SK-N-SH (cell line): ENCODE measurements at regions not wholly inside any gene's neighbourhood (a gene's known extent, or its start where the extent isn't known, plus 50 kb on each side); places are given as distances from the start of the nearest gene placed in this dataset.

Source experiments
- CTCF ChIA-PET: fragments of 300-600, 350-600 bp; formaldehyde crosslinking; extraction: SDS; loops from one replicate; lab custom pipeline; 2021; lab: Yijun Ruan, JAX
- POLR2A ChIA-PET: fragments of 350-600 bp; sonication (Branson Sonifier 250); formaldehyde crosslinking; extraction: SDS; loops from one replicate; lab custom pipeline; 2020; ENCODE audit warnings: antibody characterized with exemption, inconsistent platforms; lab: Yijun Ruan, JAX
- DNase-seq: peaks from one replicate; pipeline ENCODE4 v3.0.0; 2012
- H2AFZ ChIP-seq: fragments of 200-600 bp; sonication (generic); 2 replicates; pipeline ENCODE4 v1.8.1; 2016; ENCODE audit warnings: antibody characterized with exemption, mild to moderate bottlenecking, low read depth
- H3F3A ChIP-seq: fragments of 200-600 bp; sonication (generic); replicated peaks from 2 replicates; pipeline ENCODE3; 2016; ENCODE audit warnings: antibody characterized with exemption, mild to moderate bottlenecking; ENCODE audit not compliant: insufficient read depth
- H3K27ac ChIP-seq, 2 experiments: fragments of 200-500 bp in 1 of 2; fragments of 200-600 bp in 1 of 2; sonication (Bioruptor generic) in 1 of 2; sonication (generic), shearing (Covaris generic) in 1 of 2; 2 replicates each; pipeline versions ENCODE4 v1.5.1 to v1.6.1; 2014 to 2016; ENCODE audit warnings: low read depth in 2 of 2, inconsistent platforms in 1 of 2, low read length in 1 of 2, mild to moderate bottlenecking in 1 of 2, mixed read lengths in 1 of 2
- H3K27me3 ChIP-seq: fragments of 200-600 bp; sonication (generic), shearing (Covaris generic); 2 replicates; pipeline ENCODE4 v1.6.1; 2016; ENCODE audit warnings: mixed run types; ENCODE audit not compliant: insufficient read depth
- H3K36me3 ChIP-seq, 2 experiments: fragments of 200-500 bp in 1 of 2; fragments of 200-600 bp in 1 of 2; sonication (Bioruptor generic) in 1 of 2; sonication (generic) in 1 of 2; replicated peaks in 1 of 2; 2 replicates each; pipeline versions ENCODE3 to v1.5.1; 2014 to 2016; ENCODE audit warnings: low read length in 1 of 2, mild to moderate bottlenecking in 1 of 2; ENCODE audit not compliant: insufficient read depth in 2 of 2, control insufficient read depth in 1 of 2
- H3K4me1 ChIP-seq, 2 experiments: fragments of 200-500 bp in 1 of 2; fragments of 200-600 bp in 1 of 2; sonication (Bioruptor generic) in 1 of 2; sonication (generic), shearing (Covaris generic) in 1 of 2; 2 replicates each; pipeline versions ENCODE4 v1.5.1 to v1.6.1; 2014 to 2016; ENCODE audit warnings: low read depth in 1 of 2, low read length in 1 of 2, mixed run types in 1 of 2; ENCODE audit not compliant: insufficient read depth in 2 of 2, control insufficient read depth in 1 of 2
- H3K4me2 ChIP-seq: fragments of 200-600 bp; sonication (generic), shearing (Covaris generic); 2 replicates; pipeline ENCODE4 v1.6.1; 2017; ENCODE audit warnings: mixed run types
- H3K4me3 ChIP-seq, 2 experiments: fragments of 200-500 bp in 1 of 2; fragments of 200-600 bp in 1 of 2; sonication (Bioruptor generic) in 1 of 2; sonication (generic), shearing (Covaris generic) in 1 of 2; 2 replicates each; pipeline versions ENCODE4 v1.5.1 to v1.8.1; 2014 to 2016; ENCODE audit warnings: low read depth in 2 of 2, inconsistent platforms in 1 of 2, low read length in 1 of 2, mild to moderate bottlenecking in 1 of 2, mixed read lengths in 1 of 2, moderate library complexity in 1 of 2
- H3K79me2 ChIP-seq: fragments of 200-600 bp; sonication (generic); 2 replicates; pipeline ENCODE4 v1.8.1; 2017; ENCODE audit warnings: mild to moderate bottlenecking; ENCODE audit not compliant: insufficient read depth
- H3K9ac ChIP-seq: fragments of 200-600 bp; sonication (generic); 2 replicates; pipeline ENCODE4 v1.6.1; 2017; ENCODE audit warnings: mixed run types
- H3K9me2 ChIP-seq: fragments of 200-600 bp; sonication (generic); 2 replicates; pipeline ENCODE4 v1.6.1; 2017; ENCODE audit warnings: mixed run types
- H3K9me3 ChIP-seq: fragments of 200-600 bp; sonication (generic); 2 replicates; pipeline ENCODE4 v1.6.1; 2017; ENCODE audit warnings: mixed run types, mild to moderate bottlenecking, moderate library complexity
- H4K20me1 ChIP-seq: fragments of 200-600 bp; sonication (generic); 2 replicates; pipeline ENCODE4 v1.6.1; 2017; ENCODE audit warnings: mild to moderate bottlenecking, mixed run types; ENCODE audit not compliant: insufficient read depth
- CTCF ChIP-seq: fragments of 200-600 bp; sonication (generic); IDR thresholded peaks from 2 replicates; pipeline ENCODE4 v1.6.1; 2017; ENCODE audit warnings: antibody characterized with exemption, mild to moderate bottlenecking, moderate library complexity
- EP300 ChIP-seq, 2 experiments: IDR thresholded peaks; 2 replicates each; pipeline versions ENCODE4 v1.4.0 to v1.6.1; 2012; ENCODE audit warnings: borderline replicate concordance in 1 of 2, low read depth in 1 of 2, low read length in 1 of 2
- MAX ChIP-seq: IDR thresholded peaks from 2 replicates; pipeline ENCODE4 v1.4.0; 2012; ENCODE audit warnings: low read depth
- MEF2A ChIP-seq: IDR thresholded peaks from 2 replicates; pipeline ENCODE4 v1.4.0; 2012; ENCODE audit warnings: low read depth, borderline replicate concordance
- POLR2AphosphoS5 ChIP-seq: IDR thresholded peaks from 2 replicates; pipeline ENCODE4 v1.6.1; 2012; ENCODE audit warnings: low read depth, low read length
- REST ChIP-seq: IDR thresholded peaks from 2 replicates; pipeline ENCODE4 v1.6.1; 2012; ENCODE audit warnings: mild to moderate bottlenecking, low read depth, low read length, moderate library complexity
- RFX5 ChIP-seq: IDR thresholded peaks from 2 replicates; pipeline ENCODE4 v1.6.1; 2012; ENCODE audit warnings: mild to moderate bottlenecking, improper control_type of control experiment, low read length
- RXRA ChIP-seq: IDR thresholded peaks from 2 replicates; pipeline ENCODE4 v1.4.0; 2012; ENCODE audit warnings: low read depth, mild to moderate bottlenecking, borderline replicate concordance
- SMC3 ChIP-seq: IDR thresholded peaks from 2 replicates; pipeline ENCODE4 v1.6.1; 2012; ENCODE audit warnings: low read depth, low read length, improper control_type of control experiment
- TCF12 ChIP-seq: IDR thresholded peaks from 2 replicates; pipeline ENCODE4 v1.4.0; 2012
- TEAD4 ChIP-seq: IDR thresholded peaks from 2 replicates; pipeline ENCODE4 v1.4.0; 2012; ENCODE audit warnings: mild to moderate bottlenecking, borderline replicate concordance; ENCODE audit not compliant: insufficient read depth
- USF1 ChIP-seq: IDR thresholded peaks from 2 replicates; pipeline ENCODE4 v1.4.0; 2012; ENCODE audit warnings: low read depth, borderline replicate concordance
- USF2 ChIP-seq: fragments of 150-350 bp; IDR thresholded peaks from 2 replicates; pipeline ENCODE4 v1.6.1; 2017; ENCODE audit warnings: antibody characterized with exemption, low read length, low read depth, borderline replicate concordance
- WGBS: methylation state at CpG from one replicate; pipeline ENCODE4 v1.1.6; 2017; ENCODE audit warnings: low lambda C conversion rate; 5-methylcytosine and 5-hydroxymethylcytosine counted together

- no peak for TF ChIP-seq POLR2AphosphoS5
- TF ChIP-seq MAX = no peak
- no peak for TF ChIP-seq SMC3
- TF ChIP-seq TEAD4 = no peak
- no peak for TF ChIP-seq TCF12
- TF ChIP-seq MEF2A = no peak
- TF ChIP-seq REST = no peak
Measured at GRCh38 chrX:124504111-124504983, 158.0 kb downstream of the SH2D1A start (continued).

- H3K4me3 ChIP-seq = no peak overlapping the region
- H3K9ac ChIP-seq = no peak overlapping the region
- no peaks in the 10 kb centered on the region for H3K9me2 ChIP-seq
- no peak overlapping the region for H3K4me2 ChIP-seq
- no peaks in the 10 kb centered on the region for H3F3A ChIP-seq
- ChIA-PET CTCF (no interaction called here), POLR2A (no interaction called here)
- H3K9me3 ChIP-seq = no peaks in the 10 kb centered on the region
- H3K4me1 ChIP-seq = no peaks in the 10 kb centered on the region
- DNase-seq = no peak
- 31% methylated on average over 3 of the region's 3 CpGs for WGBS
- no peak overlapping the region for H3K27ac ChIP-seq
- no peaks in the 10 kb centered on the region for H3K36me3 ChIP-seq
- H3K79me2 ChIP-seq = no peaks in the 10 kb centered on the region
- no peak overlapping the region for H2AFZ ChIP-seq
- H4K20me1 ChIP-seq = no peaks in the 10 kb centered on the region
- H3K27me3 ChIP-seq = no peaks in the 10 kb centered on the region
- TF ChIP-seq MAX (no peak), MEF2A (no peak), USF1 (no peak), EP300 (IDR thresholded peaks at IDR 0.05; ENCODE audit: borderline replicate concordance in 1 of 2, low read depth in 1 of 2, low read length in 1 of 2) (no peak), RFX5 (no peak), USF2 (no peak), RXRA (no peak), CTCF (no peak)
Measured at GRCh38 chrX:124506066-124506465, 159.7 kb downstream of the SH2D1A start.
